Adipocyte (in vitro differentiated cells): ENCODE measurements at regions not wholly inside any gene's neighbourhood (a gene's known extent, or its start where the extent isn't known, plus 50 kb on each side); places are given as distances from the start of the nearest gene placed in this dataset.

Experiments used
- DNase-seq: peaks from one replicate; pipeline ENCODE4 v3.0.0-alpha.2; 2015; ENCODE audit warnings: low read depth
- H3K27me3 ChIP-seq: replicated peaks from 2 replicates; pipeline ENCODE4 v1.7.0; 2013; ENCODE audit warnings: mild to moderate bottlenecking, low read length, moderate library complexity; ENCODE audit not compliant: control insufficient read depth, insufficient read depth
- H3K36me3 ChIP-seq: 2 replicates; pipeline ENCODE4 v1.7.0; 2013; ENCODE audit warnings: low read length, mild to moderate bottlenecking, moderate library complexity; ENCODE audit not compliant: control insufficient read depth, insufficient read depth, severe bottlenecking
- H3K4me1 ChIP-seq: 2 replicates; pipeline ENCODE4 v1.7.0; 2013; ENCODE audit warnings: mild to moderate bottlenecking, low read length, moderate library complexity; ENCODE audit not compliant: control insufficient read depth, insufficient read depth
- H3K4me3 ChIP-seq: 2 replicates; pipeline ENCODE4 v1.7.0; 2013; ENCODE audit warnings: mild to moderate bottlenecking, low read length, moderate library complexity
- H3K9ac ChIP-seq: 2 replicates; pipeline ENCODE4 v1.7.0; 2013; ENCODE audit warnings: mild to moderate bottlenecking, low read length, moderate library complexity
- H3K9me3 ChIP-seq: 2 replicates; pipeline ENCODE4 v1.7.0; 2013; ENCODE audit warnings: mild to moderate bottlenecking, low read length, moderate library complexity; ENCODE audit not compliant: control insufficient read depth

DNA sequence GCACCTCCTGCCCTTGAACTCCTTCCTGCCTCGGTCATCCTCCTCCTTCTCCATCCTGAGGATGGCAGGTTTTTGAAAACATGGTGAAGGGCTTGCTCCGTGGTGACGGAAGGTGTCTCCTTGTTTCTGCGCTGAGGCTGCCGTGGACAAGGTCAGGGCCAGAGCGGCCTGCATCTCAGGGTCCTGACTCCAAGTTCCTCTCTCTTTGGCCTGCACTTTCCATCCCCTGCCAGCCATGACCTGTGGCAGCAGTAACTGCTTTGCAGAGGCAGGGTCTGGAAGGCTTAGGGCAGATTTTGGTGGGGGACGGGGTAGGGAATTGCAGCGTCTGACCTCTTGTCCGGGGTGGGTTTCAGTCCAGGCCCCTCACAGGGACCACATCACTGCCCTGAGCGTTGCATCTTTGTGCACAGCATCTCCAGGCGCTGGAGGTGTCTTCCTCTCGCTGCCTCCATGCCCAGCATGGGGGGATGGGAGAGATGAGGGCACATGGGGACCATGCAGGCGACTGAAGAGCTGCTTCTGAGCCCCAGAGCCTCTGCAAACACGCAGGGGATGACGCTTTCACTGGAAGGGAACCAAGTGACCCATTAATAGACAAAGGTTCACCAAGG, 216.8 kb downstream of the TEX29 start:
- Histone ChIP-seq H3K4me1 (no peaks in the 10 kb centered on the region), H3K4me3 (no peak overlapping the region), H3K36me3 (no peaks in the 10 kb centered on the region), H3K27me3 (peaks cover 53% of the 10 kb centered on the region), H3K9ac (no peak overlapping the region), H3K9me3 (no peaks in the 10 kb centered on the region)
- DNase-seq = no peak

DNA sequence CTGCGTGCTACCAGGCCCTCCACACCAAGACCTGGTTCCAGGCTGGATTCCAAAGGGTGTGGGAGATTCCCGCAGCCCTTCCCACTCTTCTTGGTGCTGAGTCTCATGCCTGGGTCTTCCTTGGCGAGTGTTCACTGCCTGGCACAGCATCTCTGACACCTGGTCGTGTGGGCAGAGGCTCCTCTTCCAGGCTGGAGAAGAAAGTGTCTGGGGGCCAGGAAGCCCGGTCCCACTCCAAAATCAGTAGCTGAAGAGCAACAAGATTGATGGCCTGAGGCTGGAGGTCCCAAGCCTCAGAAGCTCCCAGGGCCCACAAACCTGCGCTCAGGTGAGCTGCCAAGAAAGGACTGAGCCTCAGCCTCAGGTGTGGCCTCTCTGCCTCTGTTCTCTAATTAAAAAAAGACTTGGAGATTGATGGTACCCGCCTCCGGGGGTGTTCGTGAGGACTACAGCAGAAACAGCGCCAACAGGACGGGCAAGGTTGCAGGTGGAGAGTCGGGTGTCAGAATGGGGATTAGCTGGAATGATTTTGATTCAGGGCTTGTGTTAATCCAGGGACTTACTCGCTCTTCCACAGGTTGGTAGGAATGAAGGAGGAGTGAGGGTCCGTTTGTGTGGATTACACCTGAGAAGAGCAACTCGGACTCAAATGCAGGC, 217.5 kb downstream of the TEX29 start:
- no peak for DNase-seq
- Histone ChIP-seq H3K36me3 (no peaks in the 10 kb centered on the region), H3K9ac (no peak overlapping the region), H3K9me3 (no peaks in the 10 kb centered on the region), H3K4me3 (no peak overlapping the region), H3K27me3 (peaks cover 46% of the 10 kb centered on the region), H3K4me1 (no peaks in the 10 kb centered on the region)

DNA sequence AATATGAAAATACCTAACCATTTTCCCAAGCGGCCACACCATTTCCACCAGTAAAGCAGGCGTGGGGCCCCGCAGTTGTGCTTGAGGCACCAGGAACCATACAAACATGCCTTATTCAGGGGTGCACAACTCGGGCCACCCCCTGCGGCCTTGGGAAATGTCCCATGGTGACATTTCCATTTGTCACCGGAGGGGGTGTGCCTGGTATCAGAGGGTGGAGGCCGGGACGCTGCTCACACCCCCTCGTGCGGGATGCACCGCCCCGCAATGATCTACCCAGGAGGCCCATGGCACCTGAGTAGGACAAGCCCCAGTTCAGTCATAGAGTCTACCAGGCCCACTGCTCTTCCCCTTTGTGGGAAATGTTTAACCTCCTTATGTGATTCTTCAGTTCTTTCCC, 218.8 kb downstream of the TEX29 start:
- no peak for DNase-seq
- Histone ChIP-seq H3K4me3 (no peak overlapping the region), H3K4me1 (no peaks in the 10 kb centered on the region), H3K9ac (no peak overlapping the region), H3K36me3 (no peaks in the 10 kb centered on the region), H3K9me3 (peaks cover 1% of the 10 kb centered on the region), H3K27me3 (peaks cover 35% of the 10 kb centered on the region)

DNA sequence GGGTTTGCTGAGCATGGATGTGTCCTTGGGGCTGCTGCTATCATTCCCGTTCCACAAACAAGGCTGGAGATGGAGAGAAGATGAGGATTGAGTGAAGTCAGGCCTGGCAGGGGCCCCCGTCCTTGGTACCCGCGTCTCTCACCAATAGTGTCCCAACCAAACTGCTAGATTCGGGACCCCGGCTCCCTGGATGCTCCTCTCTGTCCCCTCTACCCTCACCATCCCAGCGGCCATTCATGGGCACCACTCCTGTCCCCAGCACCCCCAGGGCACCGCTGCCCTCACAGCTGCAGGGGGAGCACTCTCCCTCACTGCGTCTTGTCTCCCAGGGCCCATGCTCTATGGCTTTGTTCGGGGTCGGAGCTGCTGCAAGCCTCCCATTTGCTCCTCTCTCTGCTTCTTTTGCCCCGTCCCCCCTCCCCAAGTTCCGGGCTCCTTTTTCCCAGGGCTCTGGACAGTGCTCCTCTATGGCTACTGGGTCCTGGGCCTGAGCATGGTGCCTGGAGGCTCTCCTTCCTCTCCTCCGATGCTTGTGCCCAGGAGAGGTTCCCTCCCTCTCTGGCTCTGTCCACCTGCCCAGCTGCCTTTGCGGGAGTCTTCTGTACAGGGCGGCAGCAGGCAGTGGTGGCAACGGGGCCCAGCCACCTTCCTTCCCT, 219.5 kb downstream of the TEX29 start:
- Histone ChIP-seq H3K9me3 (peaks cover 4% of the 10 kb centered on the region), H3K4me3 (no peak overlapping the region), H3K9ac (no peak overlapping the region), H3K36me3 (no peaks in the 10 kb centered on the region), H3K4me1 (no peaks in the 10 kb centered on the region), H3K27me3 (peaks cover 30% of the 10 kb centered on the region)
- DNase-seq = no peak

DNA sequence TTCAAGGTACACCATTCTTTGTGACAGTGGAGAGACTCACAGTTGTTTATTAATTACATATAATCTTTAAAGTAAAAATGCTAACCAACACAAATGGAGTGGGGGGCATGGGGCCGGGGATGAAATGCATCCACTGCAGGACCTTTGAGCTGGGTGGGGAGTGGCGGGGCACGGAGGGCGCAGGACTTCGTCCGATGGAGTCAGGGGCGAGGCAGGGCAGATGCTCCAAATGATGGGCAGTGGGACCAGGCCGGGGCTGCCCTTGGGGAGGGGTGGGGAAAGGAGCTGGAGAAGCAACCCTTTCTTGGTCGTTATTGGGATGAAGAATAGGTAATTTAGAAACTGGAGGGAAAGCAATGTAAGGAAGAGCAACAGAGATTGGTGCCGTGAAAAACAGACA, 220.0 kb downstream of the TEX29 start:
- Histone ChIP-seq H3K9ac (no peak overlapping the region), H3K36me3 (no peaks in the 10 kb centered on the region), H3K4me3 (no peak overlapping the region), H3K27me3 (peaks cover 24% of the 10 kb centered on the region), H3K9me3 (peaks cover 4% of the 10 kb centered on the region), H3K4me1 (no peaks in the 10 kb centered on the region)
- DNase-seq = no peak

DNA sequence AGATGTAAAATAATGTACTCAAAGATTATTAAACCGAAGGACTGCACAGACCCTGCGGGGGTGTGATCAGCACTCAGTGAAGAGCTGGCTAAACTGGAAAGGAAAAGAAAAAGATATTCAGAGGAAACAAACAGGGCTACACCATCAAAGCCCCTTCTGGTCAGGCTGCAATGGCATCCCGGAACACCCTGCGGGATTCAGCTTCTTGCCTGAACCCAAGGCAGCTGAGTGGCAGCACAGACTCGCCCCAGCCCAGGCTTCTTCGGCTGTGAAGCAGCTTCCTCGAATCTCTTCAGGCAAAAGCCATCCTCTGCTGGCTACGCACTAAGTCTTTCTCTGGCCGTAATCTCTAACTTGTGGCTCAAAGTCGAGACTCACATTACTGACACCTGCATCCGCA, 220.9 kb downstream of the TEX29 start:
- H3K9me3 ChIP-seq = peaks cover 4% of the 10 kb centered on the region
- H3K9ac ChIP-seq = no peak overlapping the region
- H3K4me1 ChIP-seq = no peaks in the 10 kb centered on the region
- no peak overlapping the region for H3K4me3 ChIP-seq
- no peaks in the 10 kb centered on the region for H3K36me3 ChIP-seq
- DNase-seq = no peak
- peaks cover 17% of the 10 kb centered on the region for H3K27me3 ChIP-seq

DNA sequence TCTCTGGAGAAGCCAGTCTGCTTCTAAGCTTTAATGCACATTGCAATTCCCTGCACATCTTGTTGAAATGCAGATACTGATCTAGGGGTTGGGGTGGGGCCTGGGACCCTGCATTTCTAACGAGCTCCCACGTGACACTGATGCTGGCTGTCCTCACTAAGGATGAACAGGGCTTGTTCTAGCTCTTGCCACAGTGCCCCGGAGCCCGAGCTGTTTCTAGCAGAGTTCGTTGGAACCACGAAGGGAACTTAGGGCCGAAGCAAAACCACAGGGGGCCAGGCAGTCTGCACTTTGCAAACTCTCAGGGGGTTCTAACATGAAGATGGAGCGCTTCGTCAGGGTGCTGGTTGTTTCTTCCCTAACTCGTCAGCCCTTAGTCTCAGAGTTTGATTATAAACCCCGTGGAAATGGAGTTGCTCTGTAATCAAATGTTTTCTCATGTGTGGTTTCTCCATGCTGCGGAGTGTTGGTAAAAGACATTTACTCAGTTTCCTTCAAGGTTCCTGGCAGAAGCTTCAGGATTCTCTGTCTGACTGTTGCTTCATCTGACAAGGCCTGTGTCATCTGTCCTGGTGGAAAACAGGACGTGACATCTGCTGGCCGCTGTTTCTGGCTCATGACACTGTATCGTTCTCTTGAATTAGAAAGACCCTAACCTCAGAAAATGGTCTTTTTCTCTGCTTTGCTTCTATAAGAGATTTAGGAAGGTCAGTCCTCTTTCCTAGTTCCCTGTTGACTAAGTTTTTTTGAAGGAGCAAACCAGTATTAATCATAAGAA, 221.5 kb downstream of the TEX29 start:
- Histone ChIP-seq H3K4me1 (no peaks in the 10 kb centered on the region), H3K4me3 (no peak overlapping the region), H3K36me3 (no peaks in the 10 kb centered on the region), H3K27me3 (peaks cover 12% of the 10 kb centered on the region), H3K9me3 (peaks cover 4% of the 10 kb centered on the region), H3K9ac (no peak overlapping the region)
- no peak for DNase-seq

DNA sequence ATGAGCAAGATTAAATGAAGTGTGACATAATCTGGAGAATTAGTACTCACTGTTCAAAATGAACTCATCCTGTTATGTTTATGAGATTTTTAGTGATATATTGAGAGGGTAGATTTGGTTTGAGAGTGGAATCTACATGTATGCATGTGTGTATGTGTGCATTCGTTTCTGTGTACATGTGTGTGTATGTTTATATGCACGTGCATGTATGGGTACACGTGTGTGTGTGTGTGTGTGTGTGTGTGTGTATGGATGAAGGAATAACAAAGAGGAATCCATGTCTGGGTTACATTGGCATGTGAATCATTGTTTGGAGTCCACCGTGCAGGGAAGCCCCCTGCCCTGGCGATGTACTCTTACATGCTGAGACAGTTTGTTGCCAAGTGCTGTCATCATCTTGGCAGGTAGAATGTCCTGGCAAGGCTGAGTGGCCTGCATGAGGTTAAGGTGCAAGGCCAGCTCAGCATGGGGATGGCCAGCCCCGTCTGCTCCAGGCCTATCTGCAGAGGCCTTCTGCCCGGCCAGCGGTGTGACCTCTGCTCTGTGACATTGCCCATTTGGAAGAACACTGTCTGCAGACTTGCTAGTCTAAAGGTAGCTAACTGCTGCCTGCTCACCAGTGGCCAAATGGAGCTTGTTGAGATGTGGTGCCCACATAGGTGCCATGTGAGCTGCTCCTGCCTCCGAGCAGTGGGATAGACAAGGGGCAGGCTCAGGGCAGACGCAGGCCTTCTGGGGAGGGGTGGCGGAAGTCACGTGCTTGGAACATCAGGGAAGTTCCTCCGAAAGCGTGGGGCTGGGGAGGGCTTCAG, 222.3 kb downstream of the TEX29 start:
- no peak for DNase-seq

DNA sequence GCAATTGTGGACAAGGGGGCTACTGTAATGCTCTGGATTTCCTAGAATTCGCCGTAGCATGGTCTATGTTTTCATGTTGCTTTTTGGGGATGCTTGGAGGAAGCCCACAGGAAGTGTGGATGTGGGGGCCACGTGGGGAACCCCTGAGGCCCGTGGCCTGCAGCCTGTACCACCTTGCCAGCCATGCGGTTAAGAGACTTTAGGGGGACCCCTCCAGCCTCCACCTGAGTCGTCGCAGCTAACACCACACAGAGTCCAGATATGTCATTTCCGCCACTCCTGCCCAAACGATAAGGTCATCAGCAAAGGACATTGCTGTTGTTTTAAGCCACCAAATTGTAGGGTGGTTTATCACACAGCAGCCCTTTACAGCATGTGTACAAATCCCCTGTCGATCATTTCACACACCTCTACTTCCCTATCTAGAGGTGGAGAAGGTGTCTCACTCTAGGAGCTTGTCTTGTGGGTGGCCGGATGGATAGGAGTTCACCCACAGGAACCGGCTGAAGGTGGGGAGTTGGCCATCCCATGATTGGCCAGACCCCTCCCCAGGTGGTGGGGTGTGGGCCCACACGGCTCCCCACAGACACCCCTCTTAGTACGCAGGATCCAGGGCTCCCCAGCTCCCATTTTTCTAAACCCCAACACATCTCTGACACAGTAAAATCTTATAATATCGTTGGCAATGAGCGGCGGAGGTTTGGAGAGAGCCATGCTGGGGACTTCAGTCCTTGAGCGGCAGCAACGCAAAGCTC, 226.7 kb downstream of the TEX29 start:
- Histone ChIP-seq H3K9me3 (peaks cover 4% of the 10 kb centered on the region), H3K4me1 (no peaks in the 10 kb centered on the region), H3K4me3 (no peak overlapping the region), H3K36me3 (no peaks in the 10 kb centered on the region), H3K9ac (no peak overlapping the region), H3K27me3 (no peaks in the 10 kb centered on the region)
- DNase-seq = no peak

More for the DNA sequence above, 222.3 kb downstream of the TEX29 start:
- Histone ChIP-seq H3K4me3 (no peak overlapping the region), H3K4me1 (no peaks in the 10 kb centered on the region), H3K36me3 (no peaks in the 10 kb centered on the region), H3K9ac (no peak overlapping the region), H3K9me3 (peaks cover 4% of the 10 kb centered on the region), H3K27me3 (peaks cover 8% of the 10 kb centered on the region)

DNA sequence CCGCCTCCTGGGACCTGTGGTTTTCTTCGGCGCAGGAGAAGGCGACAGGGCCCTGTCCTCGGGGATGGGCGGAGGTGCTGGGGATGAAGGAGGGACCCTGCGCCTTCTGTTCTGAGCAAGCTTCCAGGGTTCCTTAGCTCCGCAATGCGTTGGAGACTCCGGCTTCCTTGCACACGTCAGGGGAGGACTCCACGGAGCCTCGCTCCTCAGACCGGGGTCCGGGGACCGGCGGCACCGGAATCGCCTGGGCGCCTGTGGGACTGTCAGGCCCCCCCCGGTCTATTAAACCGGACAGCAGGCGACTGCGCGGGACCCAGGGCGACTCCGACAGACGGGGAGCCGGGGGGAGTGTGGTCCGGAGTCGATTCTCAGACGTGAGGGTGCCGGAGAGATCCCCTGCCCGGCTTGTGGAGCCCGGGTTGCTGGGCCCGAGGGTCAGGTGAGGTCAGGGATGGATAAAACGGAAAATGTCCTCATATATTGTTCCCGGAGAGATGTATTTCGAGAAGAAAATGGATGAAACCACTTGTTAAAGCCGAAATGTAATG, 227.4 kb downstream of the TEX29 start:
- Histone ChIP-seq H3K36me3 (no peaks in the 10 kb centered on the region), H3K9me3 (peaks cover 4% of the 10 kb centered on the region), H3K4me3 (no peak overlapping the region), H3K4me1 (no peaks in the 10 kb centered on the region), H3K9ac (no peak overlapping the region), H3K27me3 (no peaks in the 10 kb centered on the region)
- DNase-seq = no peak
